ENCODE measurements at regions not wholly inside any gene's neighbourhood (a gene's known extent, or its start where the extent isn't known, plus 50 kb on each side); places are given as distances from the start of the nearest gene placed in this dataset.

DNA sequence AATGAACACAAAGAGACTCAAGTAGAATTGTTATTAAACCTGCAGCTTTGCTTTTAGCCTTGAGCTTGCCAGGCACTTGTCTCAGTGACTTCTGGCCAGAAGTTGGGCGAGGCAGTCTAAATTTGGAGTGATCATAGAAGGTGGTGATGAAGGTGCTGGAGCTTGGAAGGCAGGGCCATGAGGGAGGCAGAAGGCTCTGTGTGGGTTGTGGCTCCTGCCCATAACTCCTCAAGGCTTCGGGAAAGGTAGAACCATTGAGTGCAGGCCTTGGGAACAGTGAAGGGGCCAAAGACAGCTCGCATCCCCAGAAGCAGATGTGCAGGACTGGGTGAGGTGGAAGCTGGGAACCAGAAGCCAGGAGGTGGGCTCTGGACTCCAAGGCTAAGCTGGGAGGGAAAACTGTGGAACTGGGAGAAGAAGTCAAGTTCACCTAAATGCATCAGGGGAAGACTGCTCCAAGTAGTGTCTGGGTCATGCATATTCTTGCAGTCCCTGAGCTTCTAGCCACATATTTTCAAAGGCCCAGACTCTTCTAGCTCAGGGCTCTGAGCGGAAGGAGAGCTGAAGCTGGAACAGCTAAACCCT is 111.1 kb upstream of the HABP2 start:
- no peak for DNase-seq (ENCODE audit: low read depth)

DNA sequence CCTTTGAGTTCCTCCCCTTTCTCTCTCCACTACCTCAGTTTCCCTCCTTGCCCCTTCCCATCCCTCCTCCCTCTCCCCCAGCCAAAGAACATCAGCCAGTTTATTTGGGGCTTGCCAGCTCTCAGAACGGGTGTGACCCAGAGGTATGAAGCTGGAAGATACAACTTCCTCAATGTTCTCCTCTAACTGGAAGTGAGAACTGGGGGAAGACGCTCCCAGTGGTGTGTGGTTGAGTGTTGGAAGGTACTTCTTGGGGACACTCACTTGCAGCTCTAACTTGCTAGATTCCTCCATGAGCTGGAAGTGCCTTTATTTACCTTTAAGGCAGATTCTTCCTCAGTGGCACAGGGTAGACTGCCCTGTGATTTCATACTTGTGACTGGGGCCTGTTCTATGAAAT is 110.5 kb upstream of the HABP2 start:
- DNase-seq (ENCODE audit: low read depth) = no peak

DNA sequence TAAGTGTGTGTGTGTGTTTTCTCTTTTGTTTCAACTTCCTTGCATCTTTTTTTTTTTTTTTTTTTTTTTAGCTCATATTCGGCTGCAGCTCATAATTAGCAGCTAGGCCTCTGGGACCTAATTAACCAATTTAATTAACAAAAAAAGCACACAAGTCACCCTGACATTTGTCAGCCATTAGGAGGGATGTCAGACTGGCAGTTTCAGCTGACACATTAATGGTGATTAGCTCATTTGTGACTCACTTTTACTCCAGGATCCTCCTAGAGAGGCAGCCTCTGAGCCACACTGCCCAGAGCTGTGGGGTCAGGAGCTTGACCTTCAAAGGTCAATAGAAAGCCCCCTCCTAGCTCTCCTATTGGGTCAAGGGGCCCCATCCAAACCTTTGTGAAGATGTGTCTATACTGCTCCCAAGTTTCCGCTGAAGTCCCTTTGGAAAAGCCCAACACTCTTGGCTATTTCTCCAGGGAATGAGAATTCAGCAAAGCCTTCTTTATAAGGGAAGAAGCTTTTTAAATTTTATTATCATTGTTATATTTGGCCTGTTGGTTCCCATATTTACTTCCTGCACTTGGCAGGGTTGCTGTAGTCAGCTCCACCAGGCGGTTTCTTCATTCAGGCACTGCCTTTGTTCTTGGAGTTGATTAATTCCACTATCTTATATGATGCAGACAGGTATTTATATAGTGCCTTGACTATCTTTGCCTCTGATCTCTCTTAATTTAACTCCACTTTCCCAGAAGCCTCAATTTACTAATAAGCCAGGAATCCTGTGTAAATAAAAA is 109.5 kb upstream of the HABP2 start:
- DNase-seq (ENCODE audit: low read depth) = no peak

DNA sequence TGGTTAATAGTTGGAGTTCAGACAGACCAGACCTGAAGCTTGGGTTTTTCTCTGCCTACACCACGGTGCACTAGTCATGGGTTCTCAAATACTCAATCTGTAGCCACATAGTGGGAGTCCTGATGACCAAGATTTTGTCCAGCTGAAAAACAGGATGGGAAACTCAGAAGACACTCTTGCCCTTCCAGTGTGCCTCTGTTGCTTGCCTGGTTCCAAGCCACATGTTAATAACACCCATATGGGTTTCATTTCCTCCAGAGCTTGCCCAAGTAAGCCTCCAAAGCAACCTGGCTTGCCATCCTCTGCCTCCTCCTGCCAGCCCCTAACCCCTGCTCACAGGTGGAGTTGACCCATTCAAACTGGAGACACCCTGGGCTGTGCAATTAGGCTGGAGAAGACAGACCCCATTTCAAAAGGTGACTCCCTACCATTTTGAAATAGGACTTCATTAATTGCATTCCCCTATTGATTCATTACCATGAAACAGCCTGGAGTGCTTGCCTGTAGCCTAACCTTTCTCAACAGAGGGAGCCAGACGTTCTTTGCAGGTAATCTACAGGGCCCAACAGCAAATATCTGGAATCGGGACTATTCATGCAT is 108.0 kb upstream of the HABP2 start:
- DNase-seq (ENCODE audit: low read depth) = no peak

DNA sequence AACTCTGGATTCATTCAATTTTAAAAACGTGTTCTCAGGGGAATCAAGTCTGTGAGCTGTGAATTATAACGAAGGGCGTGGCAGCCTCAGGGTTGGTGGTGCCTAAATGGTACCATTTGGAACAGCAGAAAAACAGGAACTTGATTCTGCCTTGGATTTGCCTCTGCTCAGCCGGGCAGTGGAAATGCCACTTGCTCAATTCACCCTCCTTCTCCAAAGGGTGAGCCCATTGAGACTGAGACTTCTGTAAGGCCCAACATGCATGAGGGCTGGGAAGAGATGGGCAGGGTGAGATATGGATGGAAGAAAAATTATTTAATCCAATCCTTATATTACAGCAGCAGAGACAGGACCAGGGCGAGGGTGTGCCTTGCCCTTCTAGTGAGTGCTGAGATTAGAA is 107.1 kb upstream of the HABP2 start:
- DNase-seq (ENCODE audit: low read depth) = no peak

DNA sequence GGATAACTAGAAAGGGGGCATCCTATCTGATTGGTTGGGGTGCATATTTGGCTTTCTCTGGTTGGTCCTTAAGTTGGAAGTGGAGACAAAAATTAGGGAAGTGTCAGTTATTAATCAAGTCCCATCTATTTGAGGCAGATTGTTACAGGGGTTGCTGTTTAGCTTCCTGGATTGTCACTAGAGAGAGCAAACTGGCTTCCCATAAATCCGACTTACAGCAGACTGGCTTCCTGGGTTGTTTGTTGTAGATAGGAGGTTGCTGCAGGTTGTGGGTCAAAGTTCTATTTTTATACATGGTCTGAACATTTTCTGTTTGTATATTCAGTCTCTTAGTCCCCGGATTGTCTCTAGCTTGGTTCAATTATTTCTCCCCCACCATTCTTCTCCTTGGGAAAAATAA is 106.1 kb upstream of the HABP2 start:
- no peak for DNase-seq (ENCODE audit: low read depth)

DNA sequence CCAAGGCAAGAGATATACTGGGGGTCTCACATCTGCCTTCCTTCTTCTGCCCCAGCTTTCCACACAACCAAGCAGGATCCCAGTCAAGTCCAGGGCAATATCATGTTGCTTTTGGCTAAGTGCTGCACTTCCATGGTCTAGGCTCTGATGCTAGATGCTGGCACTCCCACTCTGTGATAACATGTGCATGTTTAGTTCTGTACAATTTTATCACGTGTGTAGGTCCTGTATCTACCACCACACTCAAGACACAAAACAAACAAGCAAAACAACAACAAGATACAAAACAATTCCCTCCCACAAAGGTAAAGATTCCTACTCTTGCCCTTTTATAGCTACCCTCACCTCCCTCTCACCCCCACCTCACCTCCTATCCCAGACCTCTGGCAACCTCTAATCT is 105.6 kb upstream of the HABP2 start:
- no peak for DNase-seq (ENCODE audit: low read depth)

DNA sequence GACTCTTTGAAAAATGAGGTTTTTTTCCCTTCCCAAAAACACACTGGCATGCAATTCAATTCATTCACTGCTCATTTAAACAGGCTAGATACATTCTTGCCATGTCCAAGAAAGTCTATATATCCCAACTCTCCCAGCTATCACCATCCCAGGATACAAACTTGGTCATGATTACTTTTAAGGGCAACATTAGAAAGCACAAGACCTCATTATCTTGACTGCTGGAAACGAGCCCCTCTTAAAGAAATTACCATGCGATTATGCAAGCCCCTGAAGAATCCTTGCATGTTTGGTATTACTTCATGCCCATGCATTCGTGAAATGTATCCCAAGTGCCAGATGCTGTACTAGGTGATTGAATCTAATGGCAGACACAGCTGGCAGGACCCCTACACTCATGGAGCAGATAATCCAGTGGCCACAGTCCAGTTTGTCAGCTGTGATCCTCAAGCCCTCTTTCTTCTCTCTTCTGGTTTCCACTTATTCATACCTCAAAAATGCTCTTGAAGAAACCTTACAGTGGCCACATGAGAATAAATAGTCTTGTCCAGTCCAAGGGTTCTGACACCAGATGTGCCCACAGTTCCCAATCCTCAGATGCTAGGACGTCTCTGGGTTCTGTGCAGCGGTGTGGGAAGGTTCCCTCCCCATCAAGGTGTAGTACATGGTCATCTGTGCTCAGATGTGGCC is 103.7 kb upstream of the HABP2 start:
- no peak for DNase-seq (ENCODE audit: low read depth)

DNA sequence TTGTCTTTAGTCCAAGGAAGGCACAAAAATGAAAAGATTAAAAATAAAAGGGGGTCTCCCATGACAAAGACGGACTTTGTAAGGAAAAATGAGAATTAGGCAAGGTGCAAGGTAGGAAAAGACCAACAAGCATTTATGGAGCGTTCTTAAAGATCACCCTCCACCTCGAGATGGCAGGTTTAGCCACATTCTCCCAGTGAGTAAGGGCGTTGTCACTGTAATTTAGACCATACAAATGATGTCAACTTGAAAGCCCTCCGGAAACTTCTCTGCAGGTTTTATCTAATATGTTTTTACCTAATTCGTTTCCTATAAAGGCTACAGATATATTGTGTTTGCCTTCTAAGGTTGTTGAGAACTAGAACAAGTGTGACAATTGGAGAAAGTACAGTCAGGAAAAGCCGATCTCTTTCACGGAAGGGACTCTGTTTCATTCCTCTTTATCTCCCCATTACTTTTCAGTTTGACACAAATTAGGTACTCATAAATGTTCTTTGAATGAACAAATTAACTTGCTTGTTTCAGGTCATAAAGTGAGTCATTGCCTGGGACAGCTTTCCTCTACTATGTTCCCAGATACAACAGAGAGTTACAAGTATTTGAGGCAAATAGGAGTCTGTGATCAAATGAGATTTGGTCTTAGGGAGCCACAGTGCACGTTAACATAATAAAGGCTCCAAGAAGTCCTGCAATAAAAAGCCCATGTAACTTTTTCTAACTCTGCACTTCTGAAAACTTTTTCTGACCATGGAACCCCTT is 102.6 kb upstream of the HABP2 start:
- no peak for DNase-seq (ENCODE audit: low read depth)

DNA sequence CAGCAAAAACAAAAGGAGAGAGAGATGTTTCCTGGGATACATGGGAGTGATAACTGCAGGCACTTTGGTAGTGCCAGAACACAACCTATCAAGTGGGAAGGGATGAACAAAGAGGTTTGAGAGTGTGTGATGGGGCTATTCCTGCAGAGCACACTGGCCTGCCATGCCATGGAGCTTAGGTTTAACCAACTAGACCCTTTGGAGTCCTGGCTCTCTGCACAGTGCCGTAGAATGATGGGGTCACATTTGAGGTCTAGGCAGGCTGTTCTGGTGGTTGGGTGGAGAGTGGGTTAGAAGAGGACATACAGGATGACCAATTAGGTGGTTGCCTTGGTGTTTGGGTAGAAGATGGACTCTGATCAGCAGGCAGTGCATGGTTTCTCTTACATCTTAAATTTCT is 101.9 kb upstream of the HABP2 start:
- no peak for DNase-seq (ENCODE audit: low read depth)

DNA sequence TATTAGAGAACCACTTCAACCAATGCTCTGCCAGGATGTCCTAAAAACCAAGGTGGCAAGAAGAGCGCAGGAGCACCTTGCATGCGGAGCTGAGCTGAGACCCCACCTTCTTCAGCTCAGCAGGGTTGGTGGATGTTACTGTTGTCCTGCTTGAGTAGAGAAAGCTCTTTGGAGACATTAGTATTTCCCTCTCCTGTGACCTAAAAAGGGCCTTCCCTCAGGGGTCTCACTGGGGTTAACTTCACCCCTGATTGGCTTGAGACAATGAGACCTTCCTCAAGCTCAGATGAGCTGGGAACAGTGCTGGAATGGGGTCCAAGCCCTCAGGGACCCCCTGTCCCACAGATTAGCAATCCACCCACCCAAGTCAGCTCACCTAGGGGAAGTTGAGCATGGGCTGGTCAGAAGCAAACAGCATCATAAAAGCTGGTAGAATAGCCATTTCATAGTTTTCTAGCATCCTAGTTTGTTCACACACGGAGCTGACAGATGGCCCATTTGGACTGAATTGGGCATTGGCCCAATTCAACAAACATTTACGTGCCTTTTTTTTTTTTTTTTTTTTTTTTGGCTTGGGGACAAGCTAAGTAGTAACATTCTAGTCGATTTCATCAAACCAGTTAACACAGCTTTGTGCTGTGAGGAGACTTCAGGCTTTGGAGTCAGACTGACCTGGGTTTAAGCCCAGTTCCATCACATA is 100.6 kb upstream of the HABP2 start:
- no peak for DNase-seq (ENCODE audit: low read depth)

DNA sequence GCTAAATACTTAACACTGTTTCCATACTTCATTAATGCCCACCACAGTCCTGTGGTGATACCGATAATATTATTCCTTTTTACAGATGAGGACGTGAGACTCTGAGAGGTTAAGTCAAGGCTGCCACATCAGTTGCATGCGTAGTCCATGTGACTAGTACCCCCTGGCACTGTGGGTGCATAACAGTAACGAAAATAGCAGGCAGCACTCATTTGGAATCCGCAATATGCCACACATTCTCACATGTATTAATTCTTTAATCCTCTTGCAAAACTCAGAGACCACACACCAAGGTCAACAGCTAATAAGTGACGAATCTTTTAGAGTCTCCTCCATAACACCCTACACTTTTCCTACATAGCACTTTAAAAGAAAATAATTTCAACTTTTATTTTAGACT is 99.5 kb upstream of the HABP2 start:
- no peak for DNase-seq (ENCODE audit: low read depth)

DNA sequence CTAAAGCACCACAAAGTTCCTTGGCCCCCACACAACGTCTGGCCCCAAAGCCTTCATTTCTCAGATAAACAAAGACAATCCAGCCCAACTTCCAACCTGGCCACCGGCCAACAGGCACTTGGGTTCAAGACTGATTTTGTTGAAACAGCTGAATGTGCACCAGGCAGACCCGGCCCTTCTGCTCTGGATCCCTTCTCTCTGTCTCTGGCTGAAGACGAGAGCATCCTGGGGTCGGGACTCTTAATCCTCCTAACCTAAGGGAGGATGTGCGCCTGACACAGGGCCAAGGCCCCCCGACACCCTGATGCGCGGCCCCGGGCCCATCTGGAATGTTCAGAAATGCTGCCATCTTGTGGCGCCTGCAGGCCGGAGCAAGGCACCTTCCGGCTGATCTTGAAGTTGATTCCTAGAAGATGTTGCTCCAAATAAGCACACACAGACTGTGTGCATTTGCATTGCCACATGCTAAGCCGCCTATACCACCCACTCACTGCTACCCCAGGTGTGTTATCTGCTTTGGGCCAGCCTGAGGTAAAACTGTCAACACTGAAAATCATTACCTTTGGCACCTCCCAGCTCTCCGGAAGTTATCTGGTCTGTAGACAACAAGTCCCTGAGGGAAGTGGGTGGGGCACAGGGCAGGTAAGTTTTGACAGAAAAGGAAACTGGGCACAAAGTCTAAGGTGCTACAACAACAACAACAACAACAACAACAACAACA is 98.4 kb upstream of the HABP2 start:
- DNase-seq (ENCODE audit: low read depth) = no peak

DNA sequence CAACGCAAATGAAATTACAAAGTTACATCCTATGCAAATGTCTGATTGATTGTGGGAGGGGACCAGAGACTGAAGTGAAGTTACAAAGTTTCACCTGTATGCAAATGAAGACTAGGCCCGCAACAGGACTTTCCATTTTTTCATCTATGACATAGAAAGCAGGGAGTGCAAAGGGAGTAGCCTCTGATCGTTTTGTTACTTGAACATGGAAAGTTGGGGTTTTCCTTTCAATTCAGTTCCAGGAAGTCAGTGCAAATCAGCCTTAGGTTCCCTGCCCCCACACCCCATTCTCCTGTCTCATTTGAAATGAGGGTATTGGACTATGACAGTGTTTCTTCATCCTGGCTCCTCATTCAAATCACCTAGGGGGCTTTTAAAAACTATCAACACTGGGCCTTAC is 96.9 kb upstream of the HABP2 start:
- no peak for DNase-seq (ENCODE audit: low read depth)

DNA sequence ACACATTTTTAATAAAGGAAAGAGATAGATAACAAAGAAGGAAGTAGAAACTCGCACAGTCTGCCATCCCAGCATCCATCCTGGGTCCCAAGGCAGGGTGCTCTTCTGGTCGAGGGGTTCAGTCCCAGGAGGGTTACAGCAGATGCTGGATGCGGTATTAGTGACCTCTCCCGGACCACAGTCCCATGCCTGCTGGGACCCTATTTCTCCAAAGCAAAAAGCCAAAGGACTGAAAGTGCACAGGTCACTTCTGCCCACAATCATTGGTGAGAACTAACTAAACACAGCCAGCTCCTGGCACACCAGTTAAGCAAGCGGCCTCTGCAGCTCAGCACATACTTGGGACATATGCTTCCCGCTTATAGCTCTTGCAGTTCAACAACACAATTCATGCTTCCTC is 96.1 kb upstream of the HABP2 start:
- no peak for DNase-seq (ENCODE audit: low read depth)

DNA sequence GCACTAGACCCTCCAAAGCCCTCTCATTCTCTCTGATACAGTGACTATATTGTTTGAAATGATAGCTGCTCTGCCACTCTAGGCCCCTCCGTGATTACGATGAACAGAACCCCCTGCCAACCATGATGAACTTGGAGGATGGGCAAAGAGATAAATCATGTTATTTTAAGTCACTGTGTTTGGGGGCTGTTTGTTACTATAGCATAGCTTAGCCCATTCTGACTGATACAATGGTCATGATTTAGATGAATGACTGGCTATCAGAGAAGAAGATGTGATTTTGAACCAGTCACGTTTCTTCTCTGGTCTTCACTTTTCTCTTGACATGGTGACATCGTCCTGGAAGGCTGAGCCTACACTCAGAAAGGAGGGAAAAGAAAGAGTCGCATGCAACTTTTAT is 95.4 kb upstream of the HABP2 start:
- DNase-seq (ENCODE audit: low read depth) = no peak

DNA sequence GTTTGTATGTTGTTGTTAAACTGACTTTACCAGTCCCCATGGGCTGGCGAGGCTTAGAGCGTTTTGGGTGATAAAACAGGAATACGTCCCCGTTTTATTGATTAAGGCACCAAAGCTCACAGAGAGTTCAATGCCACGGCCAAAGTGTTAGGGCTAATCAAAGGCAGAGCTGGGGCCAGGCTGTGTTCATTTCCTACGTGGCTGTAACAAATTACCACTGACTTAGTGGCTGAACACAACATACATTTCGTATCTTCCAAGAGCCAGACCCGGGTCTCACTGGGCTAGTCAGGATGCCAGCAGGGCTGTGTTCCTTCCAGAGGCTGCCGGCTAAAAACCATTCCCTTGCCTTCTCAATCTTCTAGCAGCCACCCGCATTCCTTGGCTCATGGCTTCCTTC is 94.4 kb upstream of the HABP2 start:
- DNase-seq (ENCODE audit: low read depth) = no peak

DNA sequence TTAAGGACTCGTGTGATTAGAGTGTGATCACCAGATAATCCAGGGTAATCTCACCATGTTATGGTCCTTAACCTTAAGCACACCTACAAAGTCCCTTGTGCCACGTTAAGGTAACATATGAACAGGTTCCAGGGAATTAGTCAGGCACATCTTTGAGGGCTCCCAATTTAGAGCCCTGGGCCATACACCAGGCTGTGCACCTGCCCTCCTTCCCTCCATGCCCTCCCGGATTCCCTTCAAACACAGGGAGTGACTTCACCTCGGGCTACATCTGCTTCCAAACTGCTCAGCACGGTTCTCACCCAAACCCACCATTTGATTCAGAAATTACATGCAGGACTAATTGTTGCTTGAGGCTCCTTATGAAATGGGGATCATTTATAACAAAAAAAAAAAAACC is 93.9 kb upstream of the HABP2 start:
- DNase-seq (ENCODE audit: low read depth) = no peak

DNA sequence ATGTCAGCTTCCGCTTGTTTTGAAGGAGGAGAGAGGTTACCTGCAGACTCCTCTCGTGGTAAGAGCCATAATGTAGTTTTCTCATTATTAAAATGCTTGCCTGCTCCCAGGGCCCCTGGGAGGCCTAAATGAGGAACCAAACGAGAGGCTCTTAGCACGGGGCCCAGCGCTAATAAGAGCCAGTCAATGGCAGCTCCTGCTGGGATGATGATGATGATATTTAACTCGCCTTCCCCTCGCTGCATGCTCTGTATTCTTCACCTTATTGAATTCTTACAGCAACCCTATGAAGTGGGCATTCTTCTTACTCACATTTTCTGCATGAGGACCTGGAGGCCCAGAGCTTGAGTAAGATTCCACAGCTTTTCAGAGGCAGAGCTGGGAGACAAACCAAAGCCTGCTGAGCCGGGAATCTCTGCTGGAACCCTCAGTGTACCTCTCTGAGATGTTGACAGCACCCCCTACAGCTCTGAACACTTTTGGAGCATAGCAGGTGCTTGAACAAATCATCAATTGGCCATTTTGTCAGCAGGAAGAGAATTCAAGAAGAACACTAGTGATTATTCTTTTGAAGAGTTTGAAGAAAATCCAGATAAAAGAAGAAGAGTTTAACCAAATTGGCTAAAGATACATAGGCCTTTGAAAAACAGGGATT is 93.1 kb upstream of the HABP2 start:
- no peak for DNase-seq (ENCODE audit: low read depth)

DNA sequence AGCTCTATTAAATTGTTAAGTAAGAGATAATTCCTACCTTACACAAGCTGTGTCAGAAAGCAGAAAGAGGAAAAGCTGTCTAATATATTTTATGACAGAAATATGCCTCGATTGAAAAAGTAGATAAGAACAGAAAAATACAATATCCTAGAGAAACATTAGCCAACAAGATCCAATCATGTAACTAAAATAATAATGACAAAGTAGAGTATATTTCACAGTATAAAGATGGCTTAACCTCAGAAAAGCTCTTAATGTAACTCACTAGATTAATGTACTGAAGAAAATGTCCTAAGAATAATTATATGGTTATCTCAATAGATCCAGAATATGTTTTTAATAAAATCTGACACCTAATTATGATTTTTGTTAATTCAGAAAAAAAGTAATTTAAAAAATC is 89.8 kb upstream of the HABP2 start:
- DNase-seq (ENCODE audit: low read depth) = no peak

Data from LHCN-M2 (cell line).